Erythroblast (primary cell): ENCODE measurements at regions not wholly inside any gene's neighbourhood (a gene's known extent, or its start where the extent isn't known, plus 50 kb on each side); places are given as distances from the start of the nearest gene placed in this dataset.

Experiments
- GATA1 ChIP-seq: IDR thresholded peaks from 2 replicates; pipeline ENCODE4 v1.6.1; 2011; ENCODE audit warnings: low read depth, mild to moderate bottlenecking, control low read depth, low read length, moderate library complexity
- POLR2A ChIP-seq: IDR thresholded peaks from 2 replicates; pipeline ENCODE4 v1.6.1; 2011; ENCODE audit warnings: mild to moderate bottlenecking, low read length

- TF ChIP-seq POLR2A (no peak), GATA1 (no peak)
Observed at GRCh38 chr20:48387675-48388074, 440.1 kb downstream of the PREX1 start.
